NCI-H2227 (cell line): ENCODE measurements at regions not wholly inside any gene's neighbourhood (a gene's known extent, or its start where the extent isn't known, plus 50 kb on each side); places are given as distances from the start of the nearest gene placed in this dataset.
A peak's percentile ranks its signal among the peaks of the same experiment; 100 is the strongest.
"Not testable (repeated sequence)": the region's sequence is repeated elsewhere in the genome, so short reads cannot be mapped to it uniquely, and the experiment has no call there.

Experiments
- DNase-seq: peaks from one replicate; lab custom pipeline; 2025; ENCODE audit not compliant: unreplicated experiment; lab: John Stamatoyannopoulos, UW

GRCh38 chr14:71416392-71416791 lies 509.1 kb downstream of the PCNX1 start:
- no peak for DNase-seq

DNA sequence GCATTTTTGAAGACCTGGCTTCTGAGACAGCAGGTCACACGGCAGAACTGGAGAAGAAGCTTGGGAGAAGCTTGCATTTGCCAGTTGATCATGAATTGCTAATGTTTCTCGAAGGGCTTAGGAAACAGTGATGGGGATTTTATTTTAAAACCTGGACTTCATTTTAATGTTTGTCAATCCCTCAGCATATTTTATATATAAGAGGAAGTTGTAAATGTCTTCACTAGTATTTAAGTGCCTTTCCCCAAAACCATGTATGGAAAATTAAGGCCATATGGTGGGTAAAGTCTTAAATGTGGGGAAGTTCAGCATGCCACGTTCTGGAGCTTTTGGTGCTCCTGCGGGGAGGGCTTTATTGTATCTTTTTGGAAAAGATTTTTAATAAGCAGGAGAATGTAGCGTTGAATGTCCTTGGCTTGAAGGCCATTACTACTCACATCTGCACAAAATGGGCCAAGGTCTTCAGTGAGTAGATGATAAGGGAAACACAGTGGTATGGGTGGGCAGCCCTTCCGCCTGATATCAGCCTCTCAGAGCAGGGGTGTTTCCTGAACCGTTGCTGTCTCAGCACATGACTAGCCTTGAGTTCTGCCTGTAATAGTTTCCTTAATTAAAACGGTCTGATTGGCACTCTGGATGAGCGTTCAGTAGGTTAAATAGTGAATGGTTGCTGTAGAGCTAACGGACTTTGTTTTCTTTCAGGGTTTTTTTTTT lies 511.4 kb downstream of the PCNX1 start:
- DNase-seq = no peak

- no peak for DNase-seq
Observed at GRCh38 chr14:71423481-71423880, 508.7 kb upstream of the RGS6 start.

DNA sequence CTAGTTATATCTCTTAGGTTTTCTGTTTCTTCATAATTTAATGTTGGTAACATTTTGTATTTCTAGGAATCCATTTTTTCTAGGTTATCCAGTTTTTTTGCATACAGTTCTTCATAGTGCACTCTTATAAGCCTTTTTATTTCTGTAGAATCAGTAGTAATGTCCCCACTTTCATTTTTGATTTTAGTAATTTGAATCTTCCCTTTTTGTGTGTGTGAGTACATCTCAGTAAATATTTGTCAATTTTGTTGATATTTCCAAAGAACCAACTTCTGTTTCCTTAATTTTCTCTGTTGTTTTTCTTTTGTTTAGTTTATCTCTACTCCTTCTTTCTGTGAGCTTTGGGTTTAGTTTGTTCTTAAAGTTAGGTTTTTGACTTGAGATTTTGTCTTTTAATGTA lies 507.3 kb upstream of the RGS6 start:
- DNase-seq = no peak

DNA sequence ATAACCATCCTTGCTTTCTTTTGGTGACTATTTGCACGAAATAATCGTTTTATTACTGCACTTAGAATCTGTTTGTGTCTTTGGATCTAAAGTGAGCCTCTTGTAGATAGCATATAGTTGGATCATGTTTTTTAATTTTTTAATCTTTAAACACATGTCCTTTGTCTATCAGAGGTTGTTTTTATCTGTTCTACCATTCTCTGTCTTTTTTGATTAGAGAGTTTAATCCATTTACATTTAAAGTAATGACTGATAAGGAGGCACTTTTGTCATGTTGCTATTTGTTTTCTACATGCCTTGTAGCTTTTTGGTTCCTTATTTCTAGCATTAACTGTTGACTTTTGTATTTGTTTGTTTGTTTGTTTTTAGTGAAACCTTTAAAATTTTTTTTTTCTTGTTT lies 506.2 kb upstream of the RGS6 start:
- no peak for DNase-seq

- DNase-seq = no peak
Observed at GRCh38 chr14:71429902-71430301, 502.3 kb upstream of the RGS6 start.

- no peak for DNase-seq
Observed at GRCh38 chr14:71430321-71430677, 501.9 kb upstream of the RGS6 start.

GRCh38 chr14:71430678-71431376 lies 501.4 kb upstream of the RGS6 start:
- no peak for DNase-seq

GRCh38 chr14:71432334-71433110 lies 499.7 kb upstream of the RGS6 start:
- DNase-seq = no peak

- no peak for DNase-seq
Observed at GRCh38 chr14:71433303-71433702, 498.9 kb upstream of the RGS6 start.

DNA sequence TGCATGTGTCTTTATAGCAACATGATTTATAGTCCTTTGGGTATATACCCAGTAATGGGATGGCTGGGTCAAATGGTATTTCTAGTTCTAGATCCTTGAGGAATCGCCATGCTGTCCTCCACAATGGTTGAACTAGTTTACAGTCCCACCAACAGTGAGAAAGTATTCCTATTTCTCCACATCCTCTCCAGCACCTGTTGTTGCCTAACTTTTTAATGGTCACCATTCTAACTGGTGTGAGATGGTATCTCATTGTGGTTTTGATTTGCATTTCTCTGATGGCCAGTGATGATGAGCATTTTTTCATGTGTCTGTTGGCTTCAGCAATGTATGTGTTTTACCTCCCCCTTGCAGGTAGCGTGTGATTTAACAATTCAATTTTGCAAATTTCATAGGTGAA lies 496.6 kb upstream of the RGS6 start:
- DNase-seq = not testable (repeated sequence)

- DNase-seq = no peak
Observed at GRCh38 chr14:71437870-71438269, 494.4 kb upstream of the RGS6 start.

- peak; percentile 30 for DNase-seq
Observed at GRCh38 chr14:71438684-71439083, 493.5 kb upstream of the RGS6 start.

GRCh38 chr14:71441126-71441525 lies 491.1 kb upstream of the RGS6 start:
- no peak for DNase-seq

DNA sequence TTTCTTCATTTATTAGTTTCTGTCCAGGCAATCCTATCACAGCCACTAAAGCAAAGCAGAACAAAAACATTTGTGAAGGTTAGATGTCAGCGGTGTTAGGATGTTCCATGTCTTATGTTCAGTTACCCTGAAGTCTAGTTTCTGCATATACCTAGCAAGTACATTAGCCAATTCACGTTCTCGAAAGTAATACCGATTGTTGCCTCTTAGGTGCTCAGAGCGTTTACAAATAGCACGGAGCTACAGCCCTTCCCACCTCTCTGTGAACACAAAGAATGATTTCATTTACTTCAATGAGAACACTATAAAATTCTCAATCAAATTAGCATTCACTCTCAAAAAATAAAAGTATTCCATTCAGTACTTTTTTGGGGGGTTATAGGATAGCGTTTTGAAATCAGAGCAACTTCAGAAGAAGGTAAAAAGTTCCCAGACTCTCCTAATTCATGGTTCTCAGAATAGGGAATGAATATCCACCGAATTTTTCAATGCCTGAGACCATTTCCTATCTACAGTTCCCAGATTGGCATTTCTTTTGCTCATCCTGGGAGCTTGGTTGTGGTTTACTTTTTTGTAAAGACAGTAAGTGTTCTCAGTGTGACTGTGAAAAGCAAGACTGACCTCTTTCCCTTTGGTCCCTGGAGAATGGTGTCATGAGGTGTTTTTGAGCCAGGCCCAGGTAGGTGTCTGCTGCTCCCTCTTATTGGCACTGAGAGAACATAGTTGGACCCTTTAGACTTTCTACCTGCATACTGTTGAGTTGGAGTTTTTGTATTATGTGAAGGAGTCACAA lies 488.0 kb upstream of the RGS6 start:
- DNase-seq = no peak

GRCh38 chr14:71448431-71449315 lies 483.6 kb upstream of the RGS6 start:
- DNase-seq = no peak

DNA sequence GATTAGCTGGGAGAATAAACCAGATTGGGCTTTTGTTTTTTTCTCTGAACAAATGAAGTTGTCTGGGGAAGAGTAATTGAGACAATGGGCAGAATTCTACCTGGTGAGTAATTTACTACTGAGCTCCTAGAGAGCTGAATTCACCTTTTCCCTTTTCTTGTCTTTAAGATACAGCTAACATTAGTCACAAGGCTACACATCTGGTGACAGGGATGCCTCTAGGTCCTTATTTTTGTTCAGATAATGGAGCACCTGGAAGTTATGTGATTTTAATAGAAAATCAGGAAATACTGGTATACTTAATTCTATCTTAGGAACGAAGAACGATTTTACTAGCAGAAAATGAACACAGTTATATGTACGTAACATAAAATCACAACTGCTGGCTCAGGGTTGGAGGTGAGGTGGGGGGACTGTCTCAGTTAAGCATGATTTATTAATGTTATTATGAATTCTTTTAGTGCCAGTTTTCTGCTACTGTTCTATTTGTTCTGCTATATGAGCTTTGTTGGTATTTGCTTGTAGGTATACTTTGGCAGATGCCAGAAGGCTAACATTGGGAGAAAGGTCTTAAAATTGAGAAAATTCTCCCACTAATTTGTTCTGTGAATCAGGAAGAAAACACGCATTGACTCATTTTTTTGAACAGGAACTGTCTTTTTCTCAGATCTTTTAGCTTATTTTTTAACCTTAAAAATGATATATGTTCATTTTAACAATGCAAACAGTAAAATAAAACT lies 482.7 kb upstream of the RGS6 start:
- no peak for DNase-seq

DNA sequence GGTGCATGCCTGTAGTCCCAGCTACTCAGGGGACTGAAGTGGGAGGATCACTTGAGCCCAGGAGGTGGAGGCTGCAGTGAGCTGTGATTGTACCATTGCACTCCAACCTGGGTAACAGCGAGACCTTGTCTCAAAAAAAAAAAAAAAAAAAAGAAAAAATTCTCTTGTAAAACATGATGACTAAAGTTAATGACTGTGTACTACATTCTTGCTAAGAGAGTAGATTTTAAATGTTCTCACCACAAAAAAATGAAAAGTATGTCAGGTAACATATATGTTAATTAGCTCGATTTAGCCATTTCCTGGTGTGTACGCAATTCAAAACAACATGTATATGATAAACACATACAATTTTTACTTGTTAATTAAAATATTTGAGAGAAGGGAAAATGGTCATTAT lies 480.7 kb upstream of the RGS6 start:
- no peak for DNase-seq

DNA sequence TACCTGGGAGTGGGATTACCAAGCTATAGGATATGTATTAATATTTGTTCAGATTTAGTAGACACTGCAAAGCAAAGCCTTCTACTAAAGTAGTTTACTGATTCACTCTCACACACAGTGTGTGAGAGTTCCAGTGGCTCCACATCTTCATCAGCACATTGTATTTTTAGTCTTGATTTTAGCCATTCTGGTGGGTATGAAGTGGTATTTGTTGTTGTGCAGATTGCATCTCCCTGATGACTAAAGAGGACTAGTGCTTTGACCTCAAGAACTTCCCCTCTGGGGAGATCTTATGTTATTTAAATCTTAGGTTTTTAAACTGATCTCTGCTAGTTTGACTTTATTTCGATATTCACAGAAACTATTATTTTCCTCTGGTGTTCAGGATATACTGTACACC lies 479.7 kb upstream of the RGS6 start:
- no peak for DNase-seq

DNA sequence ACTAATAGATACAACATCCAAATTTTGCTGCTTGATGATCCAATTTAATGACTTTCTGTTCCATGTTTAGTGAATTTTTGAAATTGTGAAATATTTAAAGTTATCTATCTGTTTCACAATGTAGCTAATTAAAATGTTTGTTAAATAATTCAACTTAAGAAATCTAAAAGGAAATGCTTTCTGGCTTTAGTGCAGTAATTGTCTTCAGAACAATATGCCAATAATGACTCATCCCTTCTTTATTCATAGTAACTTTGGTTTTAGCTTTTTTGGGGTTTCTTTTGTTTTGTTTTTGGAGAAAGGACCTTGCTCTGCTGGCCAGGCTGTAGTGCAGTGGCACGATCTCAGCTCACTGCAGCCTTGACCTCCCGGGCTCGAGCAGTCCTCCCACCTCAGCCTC lies 479.2 kb upstream of the RGS6 start:
- no peak for DNase-seq
